ENCODE measurements at regions not wholly inside any gene's neighbourhood (a gene's known extent, or its start where the extent isn't known, plus 50 kb on each side); places are given as distances from the start of the nearest gene placed in this dataset.
"Not testable (repeated sequence)": the region's sequence is repeated elsewhere in the genome, so short reads cannot be mapped to it uniquely, and the experiment has no call there.

GRCh38 chr6:144364208-144364720, 79.1 kb downstream of the UTRN start:
- no peak for DNase-seq (ENCODE audit: extremely low spot score in 2 of 2)
- Histone ChIP-seq H3K27ac (no peak overlapping the region), H3K36me3 (no peaks in the 10 kb centered on the region), H3K27me3 (no peaks in the 10 kb centered on the region), H3K9me3 (no peaks in the 10 kb centered on the region), H3K4me1 (peaks cover 56% of the 10 kb centered on the region), H3K4me3 (no peak overlapping the region)
- intact Hi-C loops (cut with DNase I): no loop called here
- TF ChIP-seq POLR2A (IDR thresholded peaks at IDR 0.05) (no peak), POLR2AphosphoS5 (IDR thresholded peaks at IDR 0.05; ENCODE audit: insufficient read depth in 1 of 2, low read depth in 1 of 2) (no peak), CTCF (IDR thresholded peaks at IDR 0.05) (no peak)

- Histone ChIP-seq H3K27me3 (no peaks in the 10 kb centered on the region), H3K4me3 (no peak overlapping the region), H3K36me3 (no peaks in the 10 kb centered on the region), H3K4me1 (peaks cover 56% of the 10 kb centered on the region), H3K9me3 (no peaks in the 10 kb centered on the region), H3K27ac (no peak overlapping the region)
- DNase-seq (ENCODE audit: extremely low spot score in 2 of 2): no peak
- TF ChIP-seq POLR2A (IDR thresholded peaks at IDR 0.05): no peak
- no peak for TF ChIP-seq CTCF (IDR thresholded peaks at IDR 0.05)
- no peak for TF ChIP-seq POLR2AphosphoS5 (IDR thresholded peaks at IDR 0.05; ENCODE audit: insufficient read depth in 1 of 2, low read depth in 1 of 2)
- intact Hi-C loops (cut with DNase I): no loop called here
Measured at GRCh38 chr6:144364782-144365181, 79.6 kb downstream of the UTRN start.

GRCh38 chr6:144365271-144365670, 80.1 kb downstream of the UTRN start:
- H3K9me3 ChIP-seq: no peaks in the 10 kb centered on the region
- TF ChIP-seq POLR2AphosphoS5 (IDR thresholded peaks at IDR 0.05; ENCODE audit: insufficient read depth in 1 of 2, low read depth in 1 of 2): no peak
- no peak for TF ChIP-seq CTCF (IDR thresholded peaks at IDR 0.05)
- no peak for TF ChIP-seq POLR2A (IDR thresholded peaks at IDR 0.05)
- no peaks in the 10 kb centered on the region for H3K36me3 ChIP-seq
- DNase-seq (ENCODE audit: extremely low spot score in 2 of 2): no peak
- intact Hi-C loops (cut with DNase I): no loop called here
- peaks cover 51% of the 10 kb centered on the region for H3K4me1 ChIP-seq
- H3K4me3 ChIP-seq: no peak overlapping the region
- no peak overlapping the region for H3K27ac ChIP-seq
- H3K27me3 ChIP-seq: no peaks in the 10 kb centered on the region

- H3K36me3 ChIP-seq; intact Hi-C loops (cut with DNase I): not testable (repeated sequence)
- peaks cover 20% of the 10 kb centered on the region for H3K4me1 ChIP-seq
Measured at GRCh38 chr6:144369696-144370095, 84.6 kb downstream of the UTRN start.

GRCh38 chr6:144372116-144372515, 87.0 kb downstream of the UTRN start:
- intact Hi-C loops (cut with DNase I): no loop called here
- Histone ChIP-seq H3K36me3 (no peaks in the 10 kb centered on the region), H3K27ac (no peak overlapping the region), H3K27me3 (no peaks in the 10 kb centered on the region), H3K4me3 (no peak overlapping the region), H3K9me3 (no peaks in the 10 kb centered on the region), H3K4me1 (peaks cover 6% of the 10 kb centered on the region)
- DNase-seq (ENCODE audit: extremely low spot score in 2 of 2): no peak
- no peak for TF ChIP-seq POLR2A (IDR thresholded peaks at IDR 0.05)
- no peak for TF ChIP-seq CTCF (IDR thresholded peaks at IDR 0.05)
- TF ChIP-seq POLR2AphosphoS5 (IDR thresholded peaks at IDR 0.05; ENCODE audit: insufficient read depth in 1 of 2, low read depth in 1 of 2): no peak

More at GRCh38 chr6:144369696-144370095, 84.6 kb downstream of the UTRN start:
- not testable (repeated sequence) for DNase-seq (ENCODE audit: extremely low spot score in 2 of 2); H3K4me3 ChIP-seq; H3K27me3 ChIP-seq; H3K27ac ChIP-seq; H3K9me3 ChIP-seq

Data from vagina (tissue), 2 donors.